ENCODE measurements at regions not wholly inside any gene's neighbourhood (a gene's known extent, or its start where the extent isn't known, plus 50 kb on each side); places are given as distances from the start of the nearest gene placed in this dataset.

GRCh38 chr13:66139250-66139649, 1090.9 kb downstream of the PCDH9 start:
- Mint-ChIP-seq H3K4me1 (ENCODE audit: low read depth) (no peaks in the 10 kb centered on the region), H3K27me3 (ENCODE audit: insufficient read depth) (no peaks in the 10 kb centered on the region), H3K4me3 (no peak overlapping the region), H3K36me3 (ENCODE audit: low read depth) (no peaks in the 10 kb centered on the region), H3K27ac (no peak overlapping the region), H3K9me3 (peaks cover 3% of the 10 kb centered on the region)
- intact Hi-C loops (cut with micrococcal nuclease), result no loop called here
- DNase-seq (ENCODE audit: low spot score), result no peak

GRCh38 chr13:66138172-66138811, 1091.8 kb downstream of the PCDH9 start:
- Mint-ChIP-seq H3K27ac (no peak overlapping the region), H3K9me3 (peaks cover 3% of the 10 kb centered on the region), H3K4me3 (no peak overlapping the region), H3K27me3 (ENCODE audit: insufficient read depth) (no peaks in the 10 kb centered on the region), H3K36me3 (ENCODE audit: low read depth) (no peaks in the 10 kb centered on the region), H3K4me1 (ENCODE audit: low read depth) (no peaks in the 10 kb centered on the region)
- no peak for DNase-seq (ENCODE audit: low spot score)
- intact Hi-C loops (cut with micrococcal nuclease), result no loop called here

GRCh38 chr13:66137384-66137783, 1092.8 kb downstream of the PCDH9 start:
- Mint-ChIP-seq H3K4me1 (ENCODE audit: low read depth) (no peaks in the 10 kb centered on the region), H3K27me3 (ENCODE audit: insufficient read depth) (no peaks in the 10 kb centered on the region)

GRCh38 chr13:66128692-66129269, 1101.4 kb downstream of the PCDH9 start:
- no peak overlapping the region for H3K4me3 Mint-ChIP-seq
- no peak overlapping the region for H3K27ac Mint-ChIP-seq
- no peaks in the 10 kb centered on the region for H3K36me3 Mint-ChIP-seq (ENCODE audit: low read depth)
- no peaks in the 10 kb centered on the region for H3K4me1 Mint-ChIP-seq (ENCODE audit: low read depth)
- intact Hi-C loops (cut with micrococcal nuclease), result no loop called here
- no peak for DNase-seq (ENCODE audit: low spot score)
- no peaks in the 10 kb centered on the region for H3K9me3 Mint-ChIP-seq
- no peaks in the 10 kb centered on the region for H3K27me3 Mint-ChIP-seq (ENCODE audit: insufficient read depth)

More at GRCh38 chr13:66137384-66137783, 1092.8 kb downstream of the PCDH9 start:
- H3K9me3 Mint-ChIP-seq, result no peaks in the 10 kb centered on the region
- intact Hi-C loops (cut with micrococcal nuclease), result no loop called here
- H3K27ac Mint-ChIP-seq, result no peak overlapping the region
- H3K4me3 Mint-ChIP-seq, result no peak overlapping the region
- DNase-seq (ENCODE audit: low spot score), result no peak
- H3K36me3 Mint-ChIP-seq (ENCODE audit: low read depth), result no peaks in the 10 kb centered on the region

GRCh38 chr13:66128201-66128600, 1101.9 kb downstream of the PCDH9 start:
- no peaks in the 10 kb centered on the region for H3K9me3 Mint-ChIP-seq
- DNase-seq (ENCODE audit: low spot score), result no peak
- no peak overlapping the region for H3K4me3 Mint-ChIP-seq
- no peak overlapping the region for H3K27ac Mint-ChIP-seq
- no peaks in the 10 kb centered on the region for H3K27me3 Mint-ChIP-seq (ENCODE audit: insufficient read depth)
- H3K36me3 Mint-ChIP-seq (ENCODE audit: low read depth), result no peaks in the 10 kb centered on the region
- no peaks in the 10 kb centered on the region for H3K4me1 Mint-ChIP-seq (ENCODE audit: low read depth)
- intact Hi-C loops (cut with micrococcal nuclease), result no loop called here

- Mint-ChIP-seq H3K36me3 (ENCODE audit: low read depth) (no peaks in the 10 kb centered on the region), H3K4me3 (no peak overlapping the region), H3K9me3 (no peaks in the 10 kb centered on the region), H3K27ac (no peak overlapping the region), H3K4me1 (ENCODE audit: low read depth) (no peaks in the 10 kb centered on the region), H3K27me3 (ENCODE audit: insufficient read depth) (no peaks in the 10 kb centered on the region)
- DNase-seq (ENCODE audit: low spot score), result no peak
- intact Hi-C loops (cut with micrococcal nuclease), result no loop called here
Observed at GRCh38 chr13:66117563-66117962, 1112.6 kb downstream of the PCDH9 start.

GRCh38 chr13:66113882-66114526, 1116.1 kb downstream of the PCDH9 start:
- Mint-ChIP-seq H3K9me3 (no peaks in the 10 kb centered on the region), H3K27me3 (ENCODE audit: insufficient read depth) (no peaks in the 10 kb centered on the region), H3K36me3 (ENCODE audit: low read depth) (no peaks in the 10 kb centered on the region), H3K4me1 (ENCODE audit: low read depth) (no peaks in the 10 kb centered on the region), H3K4me3 (no peak overlapping the region), H3K27ac (no peak overlapping the region)
- DNase-seq (ENCODE audit: low spot score), result no peak
- intact Hi-C loops (cut with micrococcal nuclease), result no loop called here

- Mint-ChIP-seq H3K4me3 (no peak overlapping the region), H3K27ac (no peak overlapping the region)
Observed at GRCh38 chr13:66111628-66112027, 1118.5 kb downstream of the PCDH9 start.

GRCh38 chr13:66106246-66106645, 1123.9 kb downstream of the PCDH9 start:
- Mint-ChIP-seq H3K9me3 (no peaks in the 10 kb centered on the region), H3K27ac (no peak overlapping the region), H3K27me3 (ENCODE audit: insufficient read depth) (no peaks in the 10 kb centered on the region), H3K36me3 (ENCODE audit: low read depth) (no peaks in the 10 kb centered on the region), H3K4me3 (no peak overlapping the region), H3K4me1 (ENCODE audit: low read depth) (no peaks in the 10 kb centered on the region)
- DNase-seq (ENCODE audit: low spot score), result no peak
- intact Hi-C loops (cut with micrococcal nuclease), result no loop called here

More at GRCh38 chr13:66111628-66112027, 1118.5 kb downstream of the PCDH9 start:
- Mint-ChIP-seq H3K4me1 (ENCODE audit: low read depth) (no peaks in the 10 kb centered on the region), H3K36me3 (ENCODE audit: low read depth) (no peaks in the 10 kb centered on the region), H3K9me3 (no peaks in the 10 kb centered on the region), H3K27me3 (ENCODE audit: insufficient read depth) (no peaks in the 10 kb centered on the region)
- intact Hi-C loops (cut with micrococcal nuclease), result no loop called here
- no peak for DNase-seq (ENCODE audit: low spot score)

GRCh38 chr13:66102864-66103263, 1127.3 kb downstream of the PCDH9 start:
- Mint-ChIP-seq H3K27me3 (ENCODE audit: insufficient read depth) (no peaks in the 10 kb centered on the region), H3K4me3 (no peak overlapping the region), H3K9me3 (no peaks in the 10 kb centered on the region), H3K27ac (no peak overlapping the region), H3K4me1 (ENCODE audit: low read depth) (no peaks in the 10 kb centered on the region), H3K36me3 (ENCODE audit: low read depth) (no peaks in the 10 kb centered on the region)
- intact Hi-C loops (cut with micrococcal nuclease), result no loop called here
- no peak for DNase-seq (ENCODE audit: low spot score)

GRCh38 chr13:66099825-66100224, 1130.3 kb downstream of the PCDH9 start:
- no peaks in the 10 kb centered on the region for H3K36me3 Mint-ChIP-seq (ENCODE audit: low read depth)
- intact Hi-C loops (cut with micrococcal nuclease), result no loop called here
- no peaks in the 10 kb centered on the region for H3K4me1 Mint-ChIP-seq (ENCODE audit: low read depth)
- no peak for DNase-seq (ENCODE audit: low spot score)
- H3K27ac Mint-ChIP-seq, result no peak overlapping the region
- H3K27me3 Mint-ChIP-seq (ENCODE audit: insufficient read depth), result no peaks in the 10 kb centered on the region
- no peaks in the 10 kb centered on the region for H3K9me3 Mint-ChIP-seq
- H3K4me3 Mint-ChIP-seq, result no peak overlapping the region

GRCh38 chr13:66098931-66099628, 1131.1 kb downstream of the PCDH9 start:
- no peak overlapping the region for H3K4me3 Mint-ChIP-seq
- intact Hi-C loops (cut with micrococcal nuclease), result no loop called here
- no peaks in the 10 kb centered on the region for H3K27me3 Mint-ChIP-seq (ENCODE audit: insufficient read depth)
- no peaks in the 10 kb centered on the region for H3K9me3 Mint-ChIP-seq
- H3K27ac Mint-ChIP-seq, result no peak overlapping the region
- DNase-seq (ENCODE audit: low spot score), result no peak
- H3K36me3 Mint-ChIP-seq (ENCODE audit: low read depth), result no peaks in the 10 kb centered on the region
- H3K4me1 Mint-ChIP-seq (ENCODE audit: low read depth), result no peaks in the 10 kb centered on the region

GRCh38 chr13:66089711-66090110, 1140.4 kb downstream of the PCDH9 start:
- no peaks in the 10 kb centered on the region for H3K4me1 Mint-ChIP-seq (ENCODE audit: low read depth)
- H3K27ac Mint-ChIP-seq, result no peak overlapping the region
- no peak overlapping the region for H3K4me3 Mint-ChIP-seq
- no peaks in the 10 kb centered on the region for H3K27me3 Mint-ChIP-seq (ENCODE audit: insufficient read depth)
- no peak for DNase-seq (ENCODE audit: low spot score)
- H3K36me3 Mint-ChIP-seq (ENCODE audit: low read depth), result no peaks in the 10 kb centered on the region
- intact Hi-C loops (cut with micrococcal nuclease), result no loop called here
- no peaks in the 10 kb centered on the region for H3K9me3 Mint-ChIP-seq

All from activated T-helper 1 cell treated with anti-CD3 and anti-CD28 coated beads, Interleukin-12 subunit alpha, Interleukin-12 subunit beta, Interleukin-2, Interleukin-4 antibody, amounts not matched to agents 30 ng/mL and 10 ng/mL and 1 ng/mL, durations not matched to agents 14 hours and 24 hours and 36 hours (primary cell).